A549 (cell line): ENCODE measurements at regions not wholly inside any gene's neighbourhood (a gene's known extent, or its start where the extent isn't known, plus 50 kb on each side); places are given as distances from the start of the nearest gene placed in this dataset.
A peak's percentile ranks its signal among the peaks of the same experiment; 100 is the strongest.

Experiments used
- ATAC-seq, 2 experiments: fragments of 200-7000 bp in 1 of 2; fragments of >200 bp in 1 of 2; cut with Nextera tagmentation in 1 of 2; cut with Tn5 transposase in 1 of 2; 3 replicates each; pipeline versions ENCODE4 v1.8.0 to v1.9.1; 2018 to 2020; ENCODE audit warnings: mild to moderate bottlenecking in 1 of 2, moderate library complexity in 1 of 2
- CTCF ChIA-PET: fragments of 300-600 bp; sonication (Branson Sonifier 250); formaldehyde crosslinking; extraction: SDS; loops from one replicate; lab custom pipeline; 2021; ENCODE audit warnings: antibody characterized with exemption, inconsistent platforms; lab: Yijun Ruan, JAX
- POLR2A ChIA-PET: fragments of 350-600 bp; formaldehyde crosslinking; extraction: SDS; loops from one replicate; lab custom pipeline; 2021; ENCODE audit warnings: antibody characterized with exemption, inconsistent platforms; lab: Yijun Ruan, JAX
- DNase-seq, 2 experiments: peaks; one replicate each; pipeline versions ENCODE4 v3.0.0 to v3.0.0-alpha.2; 2011 to 2016; ENCODE audit warnings: low read depth in 1 of 2, low spot score in 1 of 2
- FAIRE-seq: peaks from 2 replicates; lab custom pipeline; 2011; peaks lifted over from hg19 to GRCh38; lab: Jason Lieb, UNC
- H3K27ac ChIP-seq, 2 experiments: fragments of >200 bp; sonication (Bioruptor Twin); formaldehyde crosslinking; 3 replicates each; pipeline ENCODE4 v1.5.1; 2016 to 2017
- H3K4me1 ChIP-seq: fragments of >200 bp; sonication (Bioruptor Twin); formaldehyde crosslinking; 3 replicates; pipeline ENCODE4 v1.6.1; 2016
- H3K4me2 ChIP-seq: fragments of >200 bp; sonication (Bioruptor Twin); formaldehyde crosslinking; 3 replicates; pipeline ENCODE4 v1.6.1; 2016
- H3K4me3 ChIP-seq: fragments of >200 bp; sonication (Bioruptor Twin); formaldehyde crosslinking; 3 replicates; pipeline ENCODE4 v1.5.1; 2016
- H3K9me3 ChIP-seq: fragments of >200 bp; sonication (Bioruptor Twin); formaldehyde crosslinking; 3 replicates; pipeline ENCODE4 v1.6.1; 2016
- BHLHE40 ChIP-seq: IDR thresholded peaks from 2 replicates; pipeline ENCODE4 v1.6.1; 2012; ENCODE audit warnings: low read depth, low read length, inconsistent platforms
- CBX2 ChIP-seq: fragments of 200-600 bp; sonication (generic); IDR thresholded peaks from 2 replicates; pipeline ENCODE4 v1.6.1; 2016; ENCODE audit warnings: low read depth, mild to moderate bottlenecking, borderline replicate concordance
- CBX8 ChIP-seq: fragments of 200-600 bp; sonication (generic); IDR thresholded peaks from 2 replicates; pipeline ENCODE4 v1.6.1; 2016
- CEBPB ChIP-seq, 2 experiments: fragments of >200 bp in 1 of 2; sonication (Bioruptor Twin) in 1 of 2; formaldehyde crosslinking in 1 of 2; IDR thresholded peaks; 2 replicates each; pipeline ENCODE4 v1.6.1; 2012 to 2016
- CHD2 ChIP-seq: fragments of 150-350 bp; IDR thresholded peaks from 2 replicates; pipeline ENCODE4 v1.6.1; 2014; ENCODE audit warnings: low read length; ENCODE audit not compliant: partially characterized antibody
- EP300 ChIP-seq, 2 experiments: fragments of >200 bp; sonication (Bioruptor Twin); formaldehyde crosslinking; IDR thresholded peaks; 2 replicates in 1 of 2; 3 replicates in 1 of 2; pipeline ENCODE4 v1.6.1; 2016 to 2017
- ESRRA ChIP-seq: fragments of 150-350 bp; IDR thresholded peaks from 2 replicates; pipeline ENCODE4 v1.6.1; 2014; ENCODE audit warnings: mild to moderate bottlenecking, low read length, borderline replicate concordance
- FOSB ChIP-seq: fragments of 250-450 bp; sonication (Bioruptor Pico); IDR thresholded peaks from 2 replicates; pipeline ENCODE4 v1.5.0; 2020; ENCODE audit warnings: mild to moderate bottlenecking, moderate library complexity
- FOSL2 ChIP-seq, 2 experiments: fragments of 450-650 bp in 1 of 2; fragments of >200 bp in 1 of 2; sonication (Bioruptor Twin) in 1 of 2; formaldehyde crosslinking; IDR thresholded peaks; 2 replicates each; pipeline versions ENCODE4 v1.5.0 to v1.6.1; 2016 to 2020; ENCODE audit warnings: mild to moderate bottlenecking in 1 of 2, moderate library complexity in 1 of 2
- FOXS1 ChIP-seq: fragments of 250-450 bp; sonication (Bioruptor Pico); IDR thresholded peaks from 2 replicates; pipeline ENCODE4 v1.5.0; 2020; ENCODE audit warnings: mild to moderate bottlenecking, moderate library complexity
- GATA3 ChIP-seq: IDR thresholded peaks from 2 replicates; pipeline ENCODE4 v1.6.1; 2012; ENCODE audit warnings: borderline replicate concordance
- HEYL ChIP-seq: fragments of 250-450 bp; sonication (Bioruptor Pico); IDR thresholded peaks from 2 replicates; pipeline ENCODE4 v1.8.0; 2021; ENCODE audit warnings: mild to moderate bottlenecking, moderate library complexity
- HOXB13 ChIP-seq: fragments of 250-450 bp; sonication (Bioruptor Pico); IDR thresholded peaks from 2 replicates; pipeline ENCODE4 v1.5.0; 2020; ENCODE audit warnings: low read depth, mild to moderate bottlenecking, moderate library complexity
- JUNB ChIP-seq: fragments of >200 bp; sonication (Bioruptor Twin); formaldehyde crosslinking; IDR thresholded peaks from 2 replicates; pipeline ENCODE4 v1.6.1; 2016
- KDM5A ChIP-seq: fragments of 200-600 bp; sonication (generic); IDR thresholded peaks from 2 replicates; pipeline ENCODE4 v1.6.1; 2016; ENCODE audit warnings: antibody characterized with exemption, mild to moderate bottlenecking
- MAFK ChIP-seq: fragments of 450-650 bp; IDR thresholded peaks from 2 replicates; pipeline ENCODE4 v1.6.1; 2014; ENCODE audit not compliant: partially characterized antibody
- NFE2L2 ChIP-seq: fragments of 150-350 bp; conservative IDR thresholded peaks from 2 replicates; pipeline ENCODE4 v1.6.1; 2014; ENCODE audit warnings: low read length
- NPAS2 ChIP-seq: fragments of 250-450 bp; sonication (Bioruptor Pico); IDR thresholded peaks from 2 replicates; pipeline ENCODE4 v1.8.0; 2022; ENCODE audit warnings: mild to moderate bottlenecking, moderate library complexity, borderline replicate concordance
- PBX3 ChIP-seq: IDR thresholded peaks from 2 replicates; pipeline ENCODE4 v1.6.1; 2012
- POLR2A ChIP-seq: IDR thresholded peaks from 2 replicates; pipeline ENCODE4 v1.6.1; 2012; ENCODE audit warnings: mild to moderate bottlenecking, low read length
- POLR2AphosphoS2 ChIP-seq: conservative IDR thresholded peaks from 2 replicates; pipeline ENCODE4 v1.6.1; 2012; ENCODE audit warnings: low read length, improper control_type of control experiment, inconsistent platforms
- RFX5 ChIP-seq: fragments of 450-650 bp; IDR thresholded peaks from 2 replicates; pipeline ENCODE4 v1.7.1; 2014; ENCODE audit warnings: antibody characterized with exemption, mild to moderate bottlenecking, moderate library complexity
- SMC3 ChIP-seq: fragments of >200 bp; sonication (Bioruptor Twin); formaldehyde crosslinking; IDR thresholded peaks from 3 replicates; pipeline ENCODE4 v1.6.1; 2018; ENCODE audit warnings: inconsistent platforms
- ZSCAN20 ChIP-seq: fragments of 250-450 bp; sonication (Bioruptor Pico); IDR thresholded peaks from 2 replicates; pipeline ENCODE4 v1.8.0; 2022; ENCODE audit warnings: mild to moderate bottlenecking, moderate library complexity
- WGBS: methylation state at CpG from one replicate; pipeline ENCODE4 v1.1.6; 2017; ENCODE audit errors: missing lambda C conversion rate; 5-methylcytosine and 5-hydroxymethylcytosine counted together
- TF ChIP-seq, protein P1 (sequence below): fragments of 250-450 bp; sonication (Bioruptor Pico); IDR thresholded peaks from 2 replicates; pipeline ENCODE4 v1.5.0; 2021; ENCODE audit warnings: mild to moderate bottlenecking, moderate library complexity, borderline replicate concordance
- TF ChIP-seq, protein P2 (sequence below): fragments of 450-650 bp; IDR thresholded peaks from 2 replicates; pipeline ENCODE4 v1.6.1; 2014; ENCODE audit warnings: antibody characterized with exemption

- no peak overlapping the region for H3K27ac ChIP-seq
- WGBS = 58% methylated on average over 5 of the region's 5 CpGs
- ChIA-PET CTCF (interaction anchor here (1.2 kb wide), 1 partner anchor 65 kb away, joined by 4 read pairs; no protein-coding TSS in a partner anchor), POLR2A (no interaction called here)
- H3K4me1 ChIP-seq = peaks cover 7% of the 10 kb centered on the region
- no peak for DNase-seq
- FAIRE-seq = no peak
- TF ChIP-seq POLR2AphosphoS2 (no peak), CBX2 (no peak), RFX5 (no peak), JUNB (no peak), FOXS1 (CRISPR knock-in tag) (no peak), ESRRA (no peak), MAFK (no peak), GATA3 (no peak), HOXB13 (CRISPR knock-in tag) (no peak), BHLHE40 (no peak), PBX3 (no peak), NFE2L2 (no peak), FOSL2 (IDR thresholded peaks at IDR 0.05) (no peak), FOSL2 (CRISPR knock-in tag; IDR thresholded peaks at IDR 0.05) (no peak), ZSCAN20 (CRISPR knock-in tag) (no peak), CHD2 (no peak), SMC3 (no peak)
- TF ChIP-seq, protein P1, sequence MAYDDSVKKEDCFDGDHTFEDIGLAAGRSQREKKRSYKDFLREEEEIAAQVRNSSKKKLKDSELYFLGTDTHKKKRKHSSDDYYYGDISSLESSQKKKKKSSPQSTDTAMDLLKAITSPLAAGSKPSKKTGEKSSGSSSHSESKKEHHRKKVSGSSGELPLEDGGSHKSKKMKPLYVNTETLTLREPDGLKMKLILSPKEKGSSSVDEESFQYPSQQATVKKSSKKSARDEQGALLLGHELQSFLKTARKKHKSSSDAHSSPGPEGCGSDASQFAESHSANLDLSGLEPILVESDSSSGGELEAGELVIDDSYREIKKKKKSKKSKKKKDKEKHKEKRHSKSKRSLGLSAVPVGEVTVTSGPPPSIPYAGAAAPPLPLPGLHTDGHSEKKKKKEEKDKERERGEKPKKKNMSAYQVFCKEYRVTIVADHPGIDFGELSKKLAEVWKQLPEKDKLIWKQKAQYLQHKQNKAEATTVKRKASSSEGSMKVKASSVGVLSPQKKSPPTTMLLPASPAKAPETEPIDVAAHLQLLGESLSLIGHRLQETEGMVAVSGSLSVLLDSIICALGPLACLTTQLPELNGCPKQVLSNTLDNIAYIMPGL = no peak
- no peak overlapping the region for H3K4me3 ChIP-seq
- H3K9me3 ChIP-seq = no peaks in the 10 kb centered on the region
- ATAC-seq = no peak
- H3K4me2 ChIP-seq = peak overlapping the region; percentile 37; the same call in 1 of the 3 replicates
Measured at GRCh38 chr10:91700273-91700672, 67.4 kb upstream of the PPP1R3C start.

DNA sequence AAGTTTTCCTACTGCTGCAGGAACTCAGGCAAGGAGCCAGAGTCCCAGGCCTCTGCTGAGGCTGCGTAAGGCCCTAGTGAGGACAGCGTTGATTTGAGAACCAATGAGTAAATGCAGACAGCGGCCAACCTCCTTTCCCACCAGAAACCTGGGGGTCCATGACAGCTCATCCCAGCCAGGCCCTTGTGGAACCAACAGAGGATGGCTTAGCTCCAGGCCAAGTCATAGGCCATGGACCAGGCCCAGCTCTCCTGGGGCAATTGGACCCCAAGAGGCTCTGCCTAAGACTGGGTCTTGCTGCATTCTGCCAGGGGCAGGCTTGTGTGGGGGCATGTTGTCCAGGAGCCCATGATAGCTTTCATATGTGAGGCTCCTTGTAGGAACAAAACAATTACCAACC, 65.4 kb upstream of the PPP1R3C start:
- 94% methylated on average over 3 of the region's 3 CpGs for WGBS
- ATAC-seq = no peak
- H3K27ac ChIP-seq = no peak overlapping the region
- FAIRE-seq = no peak
- H3K4me3 ChIP-seq = no peak overlapping the region
- TF ChIP-seq POLR2AphosphoS2 (no peak), HEYL (CRISPR knock-in tag) (no peak), NFE2L2 (no peak), FOSB (CRISPR knock-in tag) (no peak), POLR2A (no peak), CEBPB (IDR thresholded peaks at IDR 0.05) (no peak), NPAS2 (CRISPR knock-in tag) (no peak), EP300 (IDR thresholded peaks at IDR 0.05) (no peak), ESRRA (no peak), CHD2 (no peak), CBX8 (no peak), KDM5A (no peak)
- TF ChIP-seq, protein P1 = no peak
- TF ChIP-seq, protein P2, sequence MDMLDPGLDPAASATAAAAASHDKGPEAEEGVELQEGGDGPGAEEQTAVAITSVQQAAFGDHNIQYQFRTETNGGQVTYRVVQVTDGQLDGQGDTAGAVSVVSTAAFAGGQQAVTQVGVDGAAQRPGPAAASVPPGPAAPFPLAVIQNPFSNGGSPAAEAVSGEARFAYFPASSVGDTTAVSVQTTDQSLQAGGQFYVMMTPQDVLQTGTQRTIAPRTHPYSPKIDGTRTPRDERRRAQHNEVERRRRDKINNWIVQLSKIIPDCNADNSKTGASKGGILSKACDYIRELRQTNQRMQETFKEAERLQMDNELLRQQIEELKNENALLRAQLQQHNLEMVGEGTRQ = no peak
- H3K4me2 ChIP-seq = no peak overlapping the region
- H3K4me1 ChIP-seq = peaks cover 7% of the 10 kb centered on the region
- POLR2A ChIA-PET = no interaction called here
- CTCF ChIA-PET = interaction anchor here (1.1 to 2.3 kb wide), 2 partner anchors 10 to 63 kb away, joined by 3 to 7 read pairs; no protein-coding TSS in a partner anchor
- DNase-seq = no peak
- no peaks in the 10 kb centered on the region for H3K9me3 ChIP-seq
